RWPE2 (cell line): ENCODE measurements at regions not wholly inside any gene's neighbourhood (a gene's known extent, or its start where the extent isn't known, plus 50 kb on each side); places are given as distances from the start of the nearest gene placed in this dataset.

Experiments
- ATAC-seq: fragments of 200-7000 bp; cut with Tn5 transposase; 3 replicates; pipeline ENCODE4 v1.9.1; 2021; ENCODE audit warnings: low read depth
- DNase-seq: peaks from one replicate; pipeline ENCODE4 v3.0.0-alpha.2; 2020; ENCODE audit warnings: low spot score
- H3K27ac ChIP-seq: fragments of 450-650 bp; 2 replicates; pipeline ENCODE4 v1.5.1; 2017; ENCODE audit warnings: mild to moderate bottlenecking; ENCODE audit not compliant: poor library complexity, severe bottlenecking
- H3K27me3 ChIP-seq: fragments of 250-450 bp; sonication (Bioruptor Pico); 2 replicates; pipeline ENCODE4 v1.5.1; 2021; ENCODE audit warnings: mild to moderate bottlenecking, moderate library complexity; ENCODE audit not compliant: insufficient read depth, poor library complexity, severe bottlenecking
- H3K36me3 ChIP-seq: fragments of 250-450 bp; sonication (Bioruptor Pico); 2 replicates; pipeline ENCODE4 v1.5.1; 2020; ENCODE audit warnings: low read depth, mild to moderate bottlenecking, moderate library complexity
- H3K4me1 ChIP-seq: fragments of 250-450 bp; sonication (Bioruptor Pico); 2 replicates; pipeline ENCODE4 v1.5.1; 2021; ENCODE audit warnings: mild to moderate bottlenecking, moderate library complexity; ENCODE audit not compliant: insufficient read depth, poor library complexity, severe bottlenecking
- H3K4me3 ChIP-seq: fragments of 250-450 bp; sonication (Bioruptor Pico); 2 replicates; pipeline ENCODE4 v1.5.1; 2021; ENCODE audit warnings: mild to moderate bottlenecking, moderate library complexity; ENCODE audit not compliant: severe bottlenecking
- H3K9me3 ChIP-seq: fragments of 250-450 bp; sonication (Bioruptor Pico); 2 replicates; pipeline ENCODE4 v1.5.1; 2021; ENCODE audit warnings: mild to moderate bottlenecking, moderate library complexity; ENCODE audit not compliant: severe bottlenecking
- TF ChIP-seq, protein P1 (sequence below): fragments of 450-650 bp; IDR thresholded peaks from one replicate; pipeline ENCODE4 v1.5.1; 2017; ENCODE audit warnings: mild to moderate bottlenecking, moderate library complexity; ENCODE audit not compliant: poor library complexity, severe bottlenecking

DNA sequence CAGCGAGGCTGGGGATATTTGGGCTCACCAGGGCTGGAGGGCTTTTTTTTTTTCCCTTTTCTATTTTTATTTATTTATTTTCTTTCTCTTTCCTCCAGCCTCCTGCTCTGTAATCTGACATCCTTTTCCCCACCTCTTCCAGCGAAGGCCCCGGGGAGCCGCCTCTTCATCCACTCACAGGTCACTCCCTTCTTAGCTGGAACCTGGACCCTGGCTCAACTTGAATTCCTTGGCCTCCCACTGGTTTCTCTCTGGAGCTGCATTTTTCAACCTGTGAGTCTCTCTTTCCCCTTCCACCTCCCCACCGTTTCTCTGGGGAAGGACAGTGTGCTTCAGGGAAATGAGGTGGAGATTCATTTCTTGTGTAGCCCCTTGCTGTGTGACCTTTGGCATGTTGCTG lies 82.0 kb downstream of the MRM1 start:
- Histone ChIP-seq H3K27ac (no peak overlapping the region), H3K36me3 (no peaks in the 10 kb centered on the region), H3K4me3 (no peak overlapping the region), H3K9me3 (no peaks in the 10 kb centered on the region), H3K27me3 (peaks cover 5% of the 10 kb centered on the region), H3K4me1 (no peaks in the 10 kb centered on the region)
- ATAC-seq (no peak), DNase-seq (no peak)
- TF ChIP-seq, protein P1, sequence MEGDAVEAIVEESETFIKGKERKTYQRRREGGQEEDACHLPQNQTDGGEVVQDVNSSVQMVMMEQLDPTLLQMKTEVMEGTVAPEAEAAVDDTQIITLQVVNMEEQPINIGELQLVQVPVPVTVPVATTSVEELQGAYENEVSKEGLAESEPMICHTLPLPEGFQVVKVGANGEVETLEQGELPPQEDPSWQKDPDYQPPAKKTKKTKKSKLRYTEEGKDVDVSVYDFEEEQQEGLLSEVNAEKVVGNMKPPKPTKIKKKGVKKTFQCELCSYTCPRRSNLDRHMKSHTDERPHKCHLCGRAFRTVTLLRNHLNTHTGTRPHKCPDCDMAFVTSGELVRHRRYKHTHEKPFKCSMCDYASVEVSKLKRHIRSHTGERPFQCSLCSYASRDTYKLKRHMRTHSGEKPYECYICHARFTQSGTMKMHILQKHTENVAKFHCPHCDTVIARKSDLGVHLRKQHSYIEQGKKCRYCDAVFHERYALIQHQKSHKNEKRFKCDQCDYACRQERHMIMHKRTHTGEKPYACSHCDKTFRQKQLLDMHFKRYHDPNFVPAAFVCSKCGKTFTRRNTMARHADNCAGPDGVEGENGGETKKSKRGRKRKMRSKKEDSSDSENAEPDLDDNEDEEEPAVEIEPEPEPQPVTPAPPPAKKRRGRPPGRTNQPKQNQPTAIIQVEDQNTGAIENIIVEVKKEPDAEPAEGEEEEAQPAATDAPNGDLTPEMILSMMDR: no peak

DNA sequence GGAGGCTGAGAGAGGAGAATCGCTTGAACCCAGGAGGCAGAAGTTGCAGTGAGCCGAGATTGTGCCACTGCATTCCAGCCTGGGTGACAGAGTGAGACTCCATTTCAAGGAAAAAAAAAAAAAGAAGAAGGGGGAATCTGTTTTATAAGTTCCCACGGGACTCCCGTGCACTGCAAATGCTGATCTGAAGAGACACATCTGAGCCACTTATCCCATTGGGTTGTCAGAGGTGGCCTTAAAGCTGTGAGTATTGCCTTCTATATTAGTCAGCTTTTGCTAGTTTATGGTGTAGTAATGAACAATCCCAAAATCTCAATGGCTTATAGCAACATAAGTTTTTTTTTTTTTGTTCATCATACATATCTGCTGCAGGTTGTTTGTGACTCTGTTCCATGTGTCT lies 82.8 kb downstream of the MRM1 start:
- no peak for DNase-seq
- H3K4me1 ChIP-seq: no peaks in the 10 kb centered on the region
- no peak for ATAC-seq
- no peak overlapping the region for H3K4me3 ChIP-seq
- H3K9me3 ChIP-seq: no peaks in the 10 kb centered on the region
- H3K27me3 ChIP-seq: peaks cover 5% of the 10 kb centered on the region
- H3K27ac ChIP-seq: no peak overlapping the region
- TF ChIP-seq, protein P1: no peak
- H3K36me3 ChIP-seq: no peaks in the 10 kb centered on the region

DNA sequence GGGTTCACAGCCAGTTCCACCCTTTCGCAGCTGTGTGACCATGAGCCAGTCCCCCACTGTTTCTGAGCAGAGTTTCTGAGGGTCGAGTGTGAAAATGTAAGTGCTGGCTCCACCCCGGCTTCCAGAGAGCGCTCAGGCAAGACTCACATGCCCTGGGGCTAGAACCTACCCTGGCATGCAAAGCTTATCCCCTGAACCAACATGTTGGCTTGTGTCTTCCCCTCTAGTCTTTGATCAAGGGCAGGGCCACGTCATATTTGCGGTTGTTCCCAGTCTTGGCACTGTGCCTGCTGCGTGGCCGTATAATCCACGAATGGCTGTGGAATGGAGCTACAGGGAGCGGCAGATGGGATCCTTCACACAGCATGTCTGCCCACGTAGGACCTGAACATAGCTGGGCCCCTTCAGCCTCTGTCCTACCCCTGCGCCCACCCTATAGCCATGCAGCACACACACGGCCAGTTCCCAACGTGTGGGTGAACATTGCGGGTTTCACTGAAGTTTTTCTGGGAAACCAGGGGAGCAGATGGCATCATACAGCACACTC lies 84.8 kb downstream of the MRM1 start:
- Histone ChIP-seq H3K27ac (no peak overlapping the region), H3K27me3 (peaks cover 5% of the 10 kb centered on the region), H3K36me3 (no peaks in the 10 kb centered on the region), H3K9me3 (no peaks in the 10 kb centered on the region), H3K4me1 (no peaks in the 10 kb centered on the region), H3K4me3 (no peak overlapping the region)
- DNase-seq (peak; percentile 77), ATAC-seq (peak; percentile 77)
- TF ChIP-seq, protein P1: no peak

DNA sequence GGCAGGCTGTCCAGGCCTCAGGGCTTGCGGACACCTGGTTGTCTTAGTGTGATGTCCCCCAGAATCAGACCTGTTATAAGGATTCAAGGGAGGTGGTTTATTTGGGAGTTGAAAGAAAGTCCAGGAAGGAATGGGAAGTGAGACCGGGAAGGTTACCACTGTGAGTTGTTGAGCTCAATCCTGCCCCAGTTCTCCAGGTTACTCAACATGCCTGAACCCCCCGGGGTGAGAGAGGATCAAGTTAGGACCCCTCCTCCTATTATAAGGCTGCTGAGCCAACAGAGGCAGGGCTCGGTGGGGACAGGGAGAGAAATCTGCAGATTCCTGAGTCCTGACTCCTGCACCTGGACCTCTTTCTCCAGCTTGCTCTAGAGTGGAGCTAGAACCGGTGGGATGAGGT lies 86.4 kb downstream of the MRM1 start:
- no peak for DNase-seq
- ATAC-seq: no peak

DNA sequence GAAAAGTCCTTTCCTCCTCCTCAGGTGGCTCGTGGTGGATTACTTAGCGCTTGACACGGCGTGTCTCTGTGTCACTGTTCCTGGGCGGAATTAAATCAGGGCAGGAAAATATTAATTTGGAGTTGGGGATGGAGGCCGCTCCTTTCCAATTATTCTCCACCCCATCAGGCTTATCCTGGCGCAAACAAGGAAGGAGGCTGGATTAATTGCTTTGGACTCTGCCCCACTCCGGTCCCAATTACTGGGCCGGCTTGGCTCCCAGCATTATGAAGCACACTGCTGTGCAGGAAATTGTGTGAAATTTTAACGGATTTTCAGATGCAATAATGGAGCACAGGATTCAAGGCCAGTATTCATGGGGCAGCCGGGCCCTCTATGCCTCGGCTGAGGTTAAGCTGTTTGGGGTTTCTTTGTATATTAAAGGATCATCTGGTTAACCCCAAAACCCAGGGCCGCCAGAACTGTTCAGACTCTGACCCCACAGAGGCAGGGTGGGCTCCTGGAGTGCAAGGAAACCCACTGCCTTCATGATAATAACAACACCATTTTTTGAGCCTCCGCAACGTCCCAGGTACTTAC lies 87.8 kb downstream of the MRM1 start:
- Histone ChIP-seq H3K27me3 (peaks cover 27% of the 10 kb centered on the region), H3K36me3 (no peaks in the 10 kb centered on the region), H3K4me1 (no peaks in the 10 kb centered on the region), H3K4me3 (no peak overlapping the region), H3K27ac (no peak overlapping the region), H3K9me3 (no peaks in the 10 kb centered on the region)
- TF ChIP-seq, protein P1: no peak
- DNase-seq (no peak), ATAC-seq (no peak)

More for the DNA sequence above, 86.4 kb downstream of the MRM1 start:
- Histone ChIP-seq H3K4me1 (no peaks in the 10 kb centered on the region), H3K27ac (no peak overlapping the region), H3K9me3 (no peaks in the 10 kb centered on the region), H3K36me3 (no peaks in the 10 kb centered on the region), H3K27me3 (peaks cover 18% of the 10 kb centered on the region), H3K4me3 (no peak overlapping the region)
- TF ChIP-seq, protein P1: no peak
